ENCODE measurements at regions not wholly inside any gene's neighbourhood (a gene's known extent, or its start where the extent isn't known, plus 50 kb on each side); places are given as distances from the start of the nearest gene placed in this dataset.

DNA sequence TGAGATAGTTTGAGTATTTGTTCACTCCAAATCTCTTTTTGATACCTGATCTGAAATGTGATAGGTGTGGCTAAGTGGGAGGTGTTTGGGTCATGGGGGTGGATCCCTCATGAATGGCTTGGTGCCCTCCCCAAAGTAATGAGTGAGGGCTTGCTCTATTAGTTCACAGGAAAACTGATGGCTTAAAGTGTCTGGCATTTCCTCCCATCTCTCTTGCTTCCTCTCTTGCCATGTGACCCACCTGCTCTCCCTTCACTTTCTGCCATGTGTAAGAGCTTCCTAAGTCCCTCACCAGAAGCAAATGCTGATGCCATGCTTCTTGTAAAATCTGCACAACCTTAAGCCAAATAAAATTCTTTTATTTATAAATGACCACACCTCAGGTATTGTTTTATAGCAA is 61.1 kb downstream of the MAD2L1 start:
- no peak for DNase-seq (ENCODE audit: low spot score)
- H3K27me3 ChIP-seq (ENCODE audit: control insufficient read depth in 4 of 4, insufficient read depth in 4 of 4, low read length in 3 of 4) = no peaks in the 10 kb centered on the region
- no peaks in the 10 kb centered on the region for H3K4me1 ChIP-seq (ENCODE audit: control insufficient read depth in 4 of 4, insufficient read depth in 4 of 4, low read length in 3 of 4)
- H3K9me3 ChIP-seq (ENCODE audit: control insufficient read depth in 4 of 4, low read length in 3 of 4) = no peaks in the 10 kb centered on the region
- H3K36me3 ChIP-seq (ENCODE audit: control insufficient read depth in 4 of 4, insufficient read depth in 3 of 4, low read depth in 1 of 4, low read length in 3 of 4) = no peaks in the 10 kb centered on the region
- no peak overlapping the region for H3K9ac ChIP-seq (ENCODE audit: low read depth in 1 of 2, low read length in 2 of 2)
- H3K27ac ChIP-seq (ENCODE audit: low read depth in 1 of 2, low read length in 2 of 2) = no peak overlapping the region
- H3K4me3 ChIP-seq (ENCODE audit: low read depth in 1 of 3, low read length in 3 of 3) = no peak overlapping the region
- TF ChIP-seq NR2F2 (IDR thresholded peaks at IDR 0.05) (no peak), JUND (IDR thresholded peaks at IDR 0.05) (no peak), RXRA (IDR thresholded peaks at IDR 0.05) (no peak), HNF4A (conservative IDR thresholded peaks at IDR 0.05) (no peak), HNF4G (IDR thresholded peaks at IDR 0.05) (no peak), GABPA (IDR thresholded peaks at IDR 0.05 in 1 of 2, conservative IDR thresholded peaks at IDR 0.05 in 1 of 2) (no peak), FOXA2 (IDR thresholded peaks at IDR 0.05) (no peak), SP1 (IDR thresholded peaks at IDR 0.05) (no peak), YY1 (IDR thresholded peaks at IDR 0.05) (no peak), TAF1 (conservative IDR thresholded peaks at IDR 0.05) (no peak)
- TF ChIP-seq, protein P1, sequence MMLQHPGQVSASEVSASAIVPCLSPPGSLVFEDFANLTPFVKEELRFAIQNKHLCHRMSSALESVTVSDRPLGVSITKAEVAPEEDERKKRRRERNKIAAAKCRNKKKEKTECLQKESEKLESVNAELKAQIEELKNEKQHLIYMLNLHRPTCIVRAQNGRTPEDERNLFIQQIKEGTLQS (IDR thresholded peaks at IDR 0.05) = no peak
- TF ChIP-seq, protein P2, sequence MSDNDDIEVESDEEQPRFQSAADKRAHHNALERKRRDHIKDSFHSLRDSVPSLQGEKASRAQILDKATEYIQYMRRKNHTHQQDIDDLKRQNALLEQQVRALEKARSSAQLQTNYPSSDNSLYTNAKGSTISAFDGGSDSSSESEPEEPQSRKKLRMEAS (IDR thresholded peaks at IDR 0.05) = no peak
- TF ChIP-seq, protein P3, sequence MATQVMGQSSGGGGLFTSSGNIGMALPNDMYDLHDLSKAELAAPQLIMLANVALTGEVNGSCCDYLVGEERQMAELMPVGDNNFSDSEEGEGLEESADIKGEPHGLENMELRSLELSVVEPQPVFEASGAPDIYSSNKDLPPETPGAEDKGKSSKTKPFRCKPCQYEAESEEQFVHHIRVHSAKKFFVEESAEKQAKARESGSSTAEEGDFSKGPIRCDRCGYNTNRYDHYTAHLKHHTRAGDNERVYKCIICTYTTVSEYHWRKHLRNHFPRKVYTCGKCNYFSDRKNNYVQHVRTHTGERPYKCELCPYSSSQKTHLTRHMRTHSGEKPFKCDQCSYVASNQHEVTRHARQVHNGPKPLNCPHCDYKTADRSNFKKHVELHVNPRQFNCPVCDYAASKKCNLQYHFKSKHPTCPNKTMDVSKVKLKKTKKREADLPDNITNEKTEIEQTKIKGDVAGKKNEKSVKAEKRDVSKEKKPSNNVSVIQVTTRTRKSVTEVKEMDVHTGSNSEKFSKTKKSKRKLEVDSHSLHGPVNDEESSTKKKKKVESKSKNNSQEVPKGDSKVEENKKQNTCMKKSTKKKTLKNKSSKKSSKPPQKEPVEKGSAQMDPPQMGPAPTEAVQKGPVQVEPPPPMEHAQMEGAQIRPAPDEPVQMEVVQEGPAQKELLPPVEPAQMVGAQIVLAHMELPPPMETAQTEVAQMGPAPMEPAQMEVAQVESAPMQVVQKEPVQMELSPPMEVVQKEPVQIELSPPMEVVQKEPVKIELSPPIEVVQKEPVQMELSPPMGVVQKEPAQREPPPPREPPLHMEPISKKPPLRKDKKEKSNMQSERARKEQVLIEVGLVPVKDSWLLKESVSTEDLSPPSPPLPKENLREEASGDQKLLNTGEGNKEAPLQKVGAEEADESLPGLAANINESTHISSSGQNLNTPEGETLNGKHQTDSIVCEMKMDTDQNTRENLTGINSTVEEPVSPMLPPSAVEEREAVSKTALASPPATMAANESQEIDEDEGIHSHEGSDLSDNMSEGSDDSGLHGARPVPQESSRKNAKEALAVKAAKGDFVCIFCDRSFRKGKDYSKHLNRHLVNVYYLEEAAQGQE (IDR thresholded peaks at IDR 0.05) = no peak
- TF ChIP-seq, protein P4, sequence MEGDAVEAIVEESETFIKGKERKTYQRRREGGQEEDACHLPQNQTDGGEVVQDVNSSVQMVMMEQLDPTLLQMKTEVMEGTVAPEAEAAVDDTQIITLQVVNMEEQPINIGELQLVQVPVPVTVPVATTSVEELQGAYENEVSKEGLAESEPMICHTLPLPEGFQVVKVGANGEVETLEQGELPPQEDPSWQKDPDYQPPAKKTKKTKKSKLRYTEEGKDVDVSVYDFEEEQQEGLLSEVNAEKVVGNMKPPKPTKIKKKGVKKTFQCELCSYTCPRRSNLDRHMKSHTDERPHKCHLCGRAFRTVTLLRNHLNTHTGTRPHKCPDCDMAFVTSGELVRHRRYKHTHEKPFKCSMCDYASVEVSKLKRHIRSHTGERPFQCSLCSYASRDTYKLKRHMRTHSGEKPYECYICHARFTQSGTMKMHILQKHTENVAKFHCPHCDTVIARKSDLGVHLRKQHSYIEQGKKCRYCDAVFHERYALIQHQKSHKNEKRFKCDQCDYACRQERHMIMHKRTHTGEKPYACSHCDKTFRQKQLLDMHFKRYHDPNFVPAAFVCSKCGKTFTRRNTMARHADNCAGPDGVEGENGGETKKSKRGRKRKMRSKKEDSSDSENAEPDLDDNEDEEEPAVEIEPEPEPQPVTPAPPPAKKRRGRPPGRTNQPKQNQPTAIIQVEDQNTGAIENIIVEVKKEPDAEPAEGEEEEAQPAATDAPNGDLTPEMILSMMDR (IDR thresholded peaks at IDR 0.05; ENCODE audit: low read depth, low read length, missing input control) = no peak

DNA sequence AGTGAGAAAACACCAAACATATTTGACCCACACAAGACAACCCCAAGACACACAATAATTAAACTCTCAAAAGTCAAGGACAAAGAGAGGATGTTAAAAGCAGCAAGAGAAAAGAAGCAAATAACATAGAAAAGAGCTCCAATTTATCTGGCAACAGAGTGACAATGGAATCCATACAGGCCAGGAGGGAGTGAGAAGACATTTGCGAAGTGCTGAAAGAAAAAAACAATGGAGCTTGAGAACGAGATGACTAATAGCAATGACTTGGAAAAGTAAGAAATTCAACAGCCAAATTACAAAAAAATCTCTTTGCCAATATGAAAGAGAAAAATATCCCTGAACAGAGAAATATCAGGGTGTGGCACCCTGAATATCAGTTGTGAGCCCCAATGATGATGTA is 61.6 kb downstream of the MAD2L1 start:
- Histone ChIP-seq H3K4me3 (ENCODE audit: low read depth in 1 of 3, low read length in 3 of 3) (no peak overlapping the region), H3K27me3 (ENCODE audit: control insufficient read depth in 4 of 4, insufficient read depth in 4 of 4, low read length in 3 of 4) (no peaks in the 10 kb centered on the region), H3K4me1 (ENCODE audit: control insufficient read depth in 4 of 4, insufficient read depth in 4 of 4, low read length in 3 of 4) (no peaks in the 10 kb centered on the region), H3K36me3 (ENCODE audit: control insufficient read depth in 4 of 4, insufficient read depth in 3 of 4, low read depth in 1 of 4, low read length in 3 of 4) (no peaks in the 10 kb centered on the region), H3K27ac (ENCODE audit: low read depth in 1 of 2, low read length in 2 of 2) (no peak overlapping the region), H3K9ac (ENCODE audit: low read depth in 1 of 2, low read length in 2 of 2) (no peak overlapping the region), H3K9me3 (ENCODE audit: control insufficient read depth in 4 of 4, low read length in 3 of 4) (no peaks in the 10 kb centered on the region)
- WGBS = 72% methylated on average over 2 of the region's 2 CpGs
- no peak for DNase-seq (ENCODE audit: low spot score)
- TF ChIP-seq TAF1 (conservative IDR thresholded peaks at IDR 0.05) (no peak), YY1 (IDR thresholded peaks at IDR 0.05) (no peak), NR2F2 (IDR thresholded peaks at IDR 0.05) (no peak), EGR1 (IDR thresholded peaks at IDR 0.05; ENCODE audit: low read depth in 2 of 2) (no peak), FOXA1 (IDR thresholded peaks at IDR 0.05) (no peak)
- TF ChIP-seq, protein P1 (IDR thresholded peaks at IDR 0.05) = no peak
- TF ChIP-seq, protein P4 (IDR thresholded peaks at IDR 0.05; ENCODE audit: low read depth, low read length, missing input control) = no peak
